ENCODE measurements at regions not wholly inside any gene's neighbourhood (a gene's known extent, or its start where the extent isn't known, plus 50 kb on each side); places are given as distances from the start of the nearest gene placed in this dataset.

DNA sequence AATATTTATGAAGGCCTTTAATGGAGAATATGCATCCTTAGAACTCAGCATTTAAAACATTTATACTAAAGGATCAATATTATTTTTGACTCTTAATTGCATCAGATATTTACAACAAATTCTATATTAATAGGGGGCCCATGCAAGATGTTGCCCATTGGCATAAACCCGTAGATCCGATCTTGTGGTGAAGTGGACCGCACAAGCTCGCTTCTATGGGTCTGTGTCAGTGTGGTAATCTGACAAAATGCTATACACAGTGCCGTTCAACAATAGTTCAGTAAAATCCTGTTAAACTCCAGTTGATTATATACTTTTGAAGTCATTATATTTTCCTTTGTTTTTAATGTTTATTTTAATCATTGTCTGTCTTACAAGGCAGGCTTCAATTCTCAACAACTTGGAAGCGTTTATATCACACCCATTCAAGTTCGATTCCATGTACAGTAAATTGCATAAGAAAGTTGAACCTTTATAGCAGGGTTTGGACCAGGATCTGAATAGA, 809.2 kb downstream of the USP25 start:
- no peaks in the 10 kb centered on the region for H3K36me3 Mint-ChIP-seq (ENCODE audit: low read depth)
- H3K27ac ChIP-seq (ENCODE audit: low read depth), result no peak overlapping the region
- no peaks in the 10 kb centered on the region for H3K4me1 ChIP-seq (ENCODE audit: insufficient read depth)
- no peak overlapping the region for H3K4me3 Mint-ChIP-seq
- H3K79me2 ChIP-seq (replicated peaks; ENCODE audit: insufficient read depth), result no peaks in the 10 kb centered on the region
- no peaks in the 10 kb centered on the region for H3K27me3 ChIP-seq (ENCODE audit: insufficient read depth)
- no peaks in the 10 kb centered on the region for H3F3A ChIP-seq (replicated peaks; ENCODE audit: low read depth)
- H3K9me2 ChIP-seq (ENCODE audit: insufficient read depth), result no peaks in the 10 kb centered on the region
- ATAC-seq (no peak), DNase-seq (ENCODE audit: low spot score) (no peak)
- TF ChIP-seq EZH2phosphoT487 (IDR thresholded peaks at IDR 0.05; ENCODE audit: unreplicated experiment) (no peak), ZNF331 (CRISPR knock-in tag; IDR thresholded peaks at IDR 0.05; ENCODE audit: low read depth) (no peak), STAT1 (IDR thresholded peaks at IDR 0.05; ENCODE audit: unreplicated experiment) (no peak)
- H3K4me3 ChIP-seq, result no peak overlapping the region
- H3K27ac Mint-ChIP-seq, result no peak overlapping the region
- no peaks in the 10 kb centered on the region; the same call in 2 of the 3 replicates for H3K9me3 Mint-ChIP-seq
- peaks cover 2% of the 10 kb centered on the region for H3K27me3 Mint-ChIP-seq (ENCODE audit: insufficient read depth, low read depth, poor library complexity)
- no peaks in the 10 kb centered on the region for H4K20me1 ChIP-seq (replicated peaks; ENCODE audit: insufficient read depth)
- H2AFZ ChIP-seq, result no peak overlapping the region
- no peaks in the 10 kb centered on the region for H3K36me3 ChIP-seq (ENCODE audit: insufficient read depth)
- H3K4me2 ChIP-seq, result no peak overlapping the region
- H3K4me1 Mint-ChIP-seq, result no peaks in the 10 kb centered on the region

DNA sequence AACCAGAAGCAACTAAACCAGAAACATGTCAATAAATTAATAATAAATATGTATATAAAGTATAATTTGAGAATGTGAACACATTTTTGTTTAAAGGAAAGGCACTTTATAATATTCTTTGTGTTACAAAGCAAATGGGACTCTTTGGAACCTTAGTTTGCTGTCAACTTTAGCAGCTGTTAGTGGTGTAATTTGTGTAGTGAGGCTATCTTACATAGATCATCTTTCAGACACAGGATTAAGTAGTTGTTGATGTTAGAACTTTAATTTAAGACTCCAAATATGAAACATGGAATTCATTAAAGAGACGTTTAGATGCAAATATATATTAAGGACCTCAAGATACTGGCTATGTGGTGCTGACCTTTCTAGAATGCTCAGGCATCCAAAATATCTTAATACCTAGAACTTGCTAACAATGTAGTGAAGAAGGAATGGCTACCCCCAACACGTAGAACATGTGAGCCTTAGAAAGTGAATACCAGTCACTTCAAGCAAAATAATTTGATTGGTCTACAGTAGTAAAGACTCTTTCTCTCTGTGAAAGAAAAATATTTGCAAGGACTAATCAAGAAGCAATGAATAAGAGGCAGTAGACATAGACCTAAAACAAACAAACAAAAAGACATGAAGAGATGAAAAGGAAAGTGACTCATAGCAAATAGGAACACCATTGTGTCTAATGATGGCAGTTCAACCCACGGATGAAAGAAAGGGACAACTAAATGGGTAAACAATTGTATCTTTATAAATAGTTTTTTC, 811.4 kb downstream of the USP25 start:
- no peaks in the 10 kb centered on the region for H3K36me3 Mint-ChIP-seq (ENCODE audit: low read depth)
- Histone ChIP-seq H3K79me2 (replicated peaks; ENCODE audit: insufficient read depth) (no peaks in the 10 kb centered on the region), H3F3A (replicated peaks; ENCODE audit: low read depth) (no peaks in the 10 kb centered on the region), H3K9me2 (ENCODE audit: insufficient read depth) (no peaks in the 10 kb centered on the region), H2AFZ (no peak overlapping the region), H3K27me3 (ENCODE audit: insufficient read depth) (no peaks in the 10 kb centered on the region), H3K4me2 (no peak overlapping the region), H3K4me3 (no peak overlapping the region), H3K36me3 (ENCODE audit: insufficient read depth) (no peaks in the 10 kb centered on the region), H4K20me1 (replicated peaks; ENCODE audit: insufficient read depth) (no peaks in the 10 kb centered on the region), H3K4me1 (ENCODE audit: insufficient read depth) (no peaks in the 10 kb centered on the region), H3K27ac (ENCODE audit: low read depth) (no peak overlapping the region)
- H3K4me3 Mint-ChIP-seq, result no peak overlapping the region
- no peaks in the 10 kb centered on the region for H3K27me3 Mint-ChIP-seq (ENCODE audit: insufficient read depth, low read depth, poor library complexity)
- H3K4me1 Mint-ChIP-seq, result no peaks in the 10 kb centered on the region
- no peaks in the 10 kb centered on the region; the same call in 1 of the 3 replicates for H3K9me3 Mint-ChIP-seq
- no peak for ATAC-seq
- H3K27ac Mint-ChIP-seq, result no peak overlapping the region
- no peak for DNase-seq (ENCODE audit: low spot score)
- TF ChIP-seq JUNB (IDR thresholded peaks at IDR 0.05; ENCODE audit: unreplicated experiment), result no peak
- no peak for TF ChIP-seq NANOG (IDR thresholded peaks at IDR 0.05; ENCODE audit: borderline replicate concordance)
- no peak for TF ChIP-seq POLR2AphosphoS5 (IDR thresholded peaks at IDR 0.05; ENCODE audit: low read depth)
- TF ChIP-seq ZNF331 (CRISPR knock-in tag; IDR thresholded peaks at IDR 0.05; ENCODE audit: low read depth), result no peak
- no peak for TF ChIP-seq EZH2phosphoT487 (IDR thresholded peaks at IDR 0.05; ENCODE audit: unreplicated experiment)
- no peak for TF ChIP-seq CREB1 (CRISPR knock-in tag; IDR thresholded peaks at IDR 0.05; ENCODE audit: low read depth)
- no peak for TF ChIP-seq EZH2 (IDR thresholded peaks at IDR 0.05; ENCODE audit: low read depth, unreplicated experiment)
- TF ChIP-seq REST (IDR thresholded peaks at IDR 0.05; ENCODE audit: unreplicated experiment), result no peak
- TF ChIP-seq ETS1 (IDR thresholded peaks at IDR 0.05), result no peak
- no peak for TF ChIP-seq ZNF114 (CRISPR knock-in tag; IDR thresholded peaks at IDR 0.05)

Measured in GM23338 (cell line).